GM18517 (cell line): ENCODE measurements at regions not wholly inside any gene's neighbourhood (a gene's known extent, or its start where the extent isn't known, plus 50 kb on each side); places are given as distances from the start of the nearest gene placed in this dataset.
"Not testable (repeated sequence)": the region's sequence is repeated elsewhere in the genome, so short reads cannot be mapped to it uniquely, and the experiment has no call there.

Experiments
- ATAC-seq: cut with Tn5 transposase; IDR thresholded peaks from one replicate; pipeline ENCODE4 v1.9.1; 2021; ENCODE audit warnings: mild to moderate bottlenecking, moderate library complexity; ENCODE audit not compliant: unreplicated experiment

DNA sequence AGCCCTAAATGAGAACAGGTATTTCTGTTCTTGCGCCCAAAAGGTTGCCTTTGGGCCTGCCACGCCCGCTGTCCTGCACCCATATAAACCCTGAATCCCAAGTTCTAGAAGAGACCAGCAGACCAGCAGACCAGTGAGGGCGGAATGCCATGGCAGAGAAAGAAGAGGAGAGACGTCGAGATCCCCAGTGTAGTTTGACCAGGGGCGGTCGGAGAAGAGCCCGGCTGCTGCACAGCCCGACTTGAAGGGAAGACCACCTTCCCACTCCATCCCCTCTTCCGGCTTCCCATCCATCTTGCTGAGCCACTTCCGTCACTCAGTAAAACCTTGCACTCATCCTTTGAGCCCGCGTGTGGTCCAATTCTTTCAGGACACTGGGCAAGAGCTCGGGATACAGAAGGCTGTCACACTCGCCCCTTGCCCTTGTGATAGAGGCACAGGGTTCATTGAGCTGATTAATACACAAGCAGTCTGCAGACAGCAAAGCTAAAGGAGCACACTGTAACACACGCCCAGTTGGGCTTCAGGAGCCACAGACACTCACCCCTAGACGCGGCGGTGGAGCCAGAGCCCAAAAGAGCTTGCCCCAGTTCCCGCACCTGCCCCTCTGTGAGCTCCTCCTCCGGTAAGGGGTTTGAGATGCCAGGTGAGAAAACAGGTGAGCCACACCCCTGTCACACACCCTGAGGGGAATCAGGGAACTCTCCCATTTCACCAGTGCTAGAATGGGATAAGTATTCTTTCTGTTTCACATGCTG is 230.8 kb downstream of the PCDH10 start:
- no peak for ATAC-seq

DNA sequence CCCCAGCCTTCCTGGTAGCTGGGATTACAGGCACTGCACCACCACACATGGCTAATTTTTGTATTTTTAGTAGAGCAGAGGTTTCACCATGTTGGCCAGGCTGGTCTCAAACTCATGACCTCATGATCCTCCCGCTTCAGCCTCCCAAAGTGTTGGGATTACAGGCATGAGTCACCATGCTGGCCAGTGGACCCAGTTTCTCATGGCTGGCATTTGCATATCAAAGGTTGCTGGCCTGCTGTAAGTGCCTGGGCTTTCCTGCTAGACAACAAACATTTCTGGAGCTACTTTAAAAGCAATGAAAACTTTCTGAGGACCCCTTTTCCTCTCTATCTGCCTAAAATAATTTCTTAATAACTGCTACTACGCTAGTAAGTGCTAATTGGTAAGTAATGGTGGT is 228.2 kb downstream of the PCDH10 start:
- ATAC-seq = no peak

- no peak for ATAC-seq
These were observed 223.6 kb downstream of the PCDH10 start for GRCh38 chr4:133372699-133373098.

DNA sequence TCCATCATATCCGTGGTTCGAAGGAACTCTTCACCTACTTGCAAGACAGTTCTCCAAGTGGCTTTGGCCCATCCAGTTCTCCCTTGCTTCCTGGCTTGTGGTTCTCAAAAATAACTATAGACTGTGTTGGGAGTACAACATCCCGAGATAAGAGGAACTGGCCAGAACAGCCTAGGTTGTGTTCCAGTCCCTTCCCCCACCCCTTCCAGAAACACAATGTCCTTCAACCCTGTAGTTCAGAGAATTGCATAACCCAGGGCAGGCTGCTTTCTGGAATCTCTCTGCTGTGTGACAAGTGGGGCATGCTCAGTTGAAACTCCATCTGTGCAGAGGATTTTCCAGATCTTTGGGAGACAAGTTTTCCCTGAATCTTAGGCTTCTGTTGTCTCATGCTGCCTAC is 206.5 kb downstream of the PCDH10 start:
- ATAC-seq = no peak

GRCh38 chr4:133347409-133347808 is 198.3 kb downstream of the PCDH10 start:
- no peak for ATAC-seq

- no peak for ATAC-seq
These were observed 175.4 kb downstream of the PCDH10 start for GRCh38 chr4:133324491-133324890.

GRCh38 chr4:133323670-133324069 is 174.6 kb downstream of the PCDH10 start:
- ATAC-seq = no peak

DNA sequence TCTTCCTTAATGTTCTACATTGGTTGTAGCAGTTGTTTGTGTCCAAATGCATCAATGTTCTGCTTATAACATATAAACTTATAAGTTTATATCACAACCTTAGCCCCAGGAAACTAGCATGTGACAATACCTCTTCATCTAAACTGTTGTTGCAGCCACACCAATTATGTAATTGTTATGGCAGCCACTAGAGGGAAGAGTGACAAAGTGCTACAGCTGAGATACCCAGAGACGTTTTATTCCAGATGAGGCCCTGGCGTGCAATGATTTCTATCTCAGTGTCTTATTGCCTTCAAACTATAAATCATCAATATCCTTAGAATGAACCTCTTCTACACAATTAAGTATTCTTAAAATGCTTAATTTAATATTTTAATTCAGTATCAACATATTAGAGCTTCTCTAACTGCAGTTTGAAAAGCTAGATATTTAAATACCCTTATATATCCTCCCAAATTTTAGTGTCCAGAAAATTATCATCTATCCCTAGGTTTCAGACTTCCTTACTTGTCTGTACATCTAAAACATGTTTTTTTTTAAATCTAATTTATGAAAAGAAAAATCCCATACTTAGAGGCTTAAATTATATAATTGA is 171.6 kb downstream of the PCDH10 start:
- ATAC-seq = peak; percentile 71

GRCh38 chr4:133316909-133317308 is 167.8 kb downstream of the PCDH10 start:
- no peak for ATAC-seq

DNA sequence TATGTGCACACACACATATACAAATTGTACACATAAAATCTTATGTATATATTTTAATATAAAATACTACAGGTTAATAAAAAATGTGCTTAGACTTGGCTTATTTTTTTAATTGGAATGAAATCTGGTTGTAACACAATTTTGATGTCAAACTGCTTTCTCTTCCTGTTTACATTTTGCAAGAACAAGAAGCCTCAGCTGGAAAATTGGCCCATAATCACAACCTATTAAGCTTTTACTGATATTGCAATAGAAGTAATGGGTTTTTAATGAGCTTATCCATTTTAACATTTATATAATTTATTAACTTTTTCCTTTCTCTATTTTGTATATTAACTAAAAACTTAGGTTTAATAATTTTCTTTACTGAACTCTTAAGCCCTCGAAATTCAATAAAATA is 165.9 kb downstream of the PCDH10 start:
- ATAC-seq = no peak

DNA sequence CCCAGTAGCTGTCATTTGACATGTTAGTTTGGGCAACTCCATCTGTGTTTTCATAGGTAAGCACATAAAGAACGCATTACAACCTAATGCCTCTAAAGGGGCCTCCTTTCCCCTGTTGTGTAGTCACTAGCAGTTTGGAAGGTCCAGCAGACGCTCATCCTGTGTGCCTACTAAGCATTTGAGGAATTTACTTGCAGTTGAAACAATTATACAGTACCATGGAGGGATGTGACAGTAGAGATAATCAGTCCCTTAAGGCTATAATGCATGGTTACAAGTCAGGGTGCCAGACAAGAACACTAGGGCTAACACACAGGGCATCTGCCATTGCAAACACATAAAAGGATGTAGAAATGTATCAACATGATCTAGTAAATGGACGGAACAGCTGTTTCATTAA is 138.3 kb downstream of the PCDH10 start:
- no peak for ATAC-seq

DNA sequence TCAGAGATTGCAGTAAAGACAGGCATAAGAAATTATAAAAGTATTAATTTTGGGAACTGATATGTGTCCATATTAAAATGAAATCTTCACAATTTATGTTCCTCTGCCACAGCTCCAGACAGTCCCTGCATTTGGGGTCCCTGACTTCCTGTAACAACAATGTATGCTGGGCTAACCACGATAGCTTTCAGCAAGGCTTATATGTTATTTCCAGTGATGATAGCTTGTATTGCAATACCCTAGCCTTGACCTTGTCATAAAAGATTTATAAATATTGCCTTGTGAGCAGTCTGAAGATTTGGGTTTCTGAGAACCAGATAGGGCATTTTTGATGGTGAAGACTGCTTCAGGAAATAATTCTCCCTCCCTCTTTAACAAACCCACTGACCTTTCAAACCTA is 129.5 kb downstream of the PCDH10 start:
- ATAC-seq = no peak

- ATAC-seq = not testable (repeated sequence)
These were observed 128.8 kb downstream of the PCDH10 start for GRCh38 chr4:133277940-133278339.

DNA sequence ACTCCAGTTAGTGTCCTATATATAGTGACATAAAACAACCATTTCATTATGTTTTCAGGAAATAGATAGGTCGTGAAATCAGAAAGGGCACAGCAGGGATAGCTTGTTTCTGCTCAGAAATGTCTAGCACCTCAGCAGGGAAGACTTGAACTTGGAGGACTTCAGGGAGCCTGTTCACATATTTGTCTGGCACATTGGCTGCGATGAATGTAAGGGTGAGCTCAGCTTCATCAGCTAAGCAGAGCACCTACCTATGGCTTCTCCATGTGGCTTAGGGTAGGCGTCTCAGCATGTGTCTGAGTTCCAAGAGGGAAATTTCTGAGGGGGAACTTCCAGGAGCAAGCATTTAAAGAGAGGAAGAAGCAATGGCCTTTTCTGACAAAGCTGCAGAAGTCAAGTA is 126.2 kb downstream of the PCDH10 start:
- ATAC-seq = no peak

- ATAC-seq = no peak
These were observed 124.3 kb downstream of the PCDH10 start for GRCh38 chr4:133273401-133273800.

DNA sequence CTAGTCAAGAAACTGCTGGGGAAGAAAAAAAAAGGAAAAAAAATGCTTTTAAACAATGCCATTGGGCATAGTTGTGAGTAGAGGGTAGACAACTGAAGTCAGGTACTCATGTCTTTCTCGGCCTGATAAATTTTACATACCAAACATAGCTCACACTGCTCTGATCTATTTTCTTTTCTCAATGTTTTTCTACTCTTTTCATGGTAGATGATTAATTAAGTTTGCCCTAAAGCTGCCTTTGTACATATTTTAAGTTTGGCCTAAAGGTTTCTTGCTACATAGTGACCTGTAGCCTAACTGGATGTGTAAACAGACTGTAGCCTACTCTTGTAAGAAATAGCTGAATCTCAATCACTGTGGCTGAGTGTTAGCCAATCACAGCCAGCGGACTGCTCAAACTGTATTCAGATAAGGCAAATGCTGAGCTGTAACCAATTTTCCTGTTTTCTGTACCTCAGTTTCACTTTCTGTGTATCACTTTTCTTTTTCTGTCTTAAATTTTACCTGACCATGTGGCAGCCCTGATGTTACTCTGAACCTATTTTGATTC is 121.0 kb downstream of the PCDH10 start:
- no peak for ATAC-seq

DNA sequence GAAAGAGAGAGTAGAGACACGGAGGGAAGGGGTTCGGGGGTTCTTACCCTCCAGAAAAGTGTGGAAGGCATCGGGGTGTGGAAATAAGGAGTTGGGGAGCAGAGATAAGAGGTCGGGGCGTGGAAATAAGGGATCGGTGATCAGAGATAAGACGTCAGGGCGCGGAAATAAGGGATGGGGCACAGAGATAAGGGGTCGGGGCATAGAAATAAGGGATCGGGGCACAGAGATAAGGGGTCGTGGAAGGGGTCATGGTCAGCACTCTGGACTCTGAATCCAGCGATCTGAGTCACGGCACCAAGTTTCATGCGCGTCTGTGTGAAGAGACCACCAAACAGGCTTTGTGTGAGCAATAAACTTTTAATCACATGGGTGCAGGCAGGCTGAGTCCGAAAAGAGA is 119.1 kb downstream of the PCDH10 start:
- ATAC-seq = no peak

DNA sequence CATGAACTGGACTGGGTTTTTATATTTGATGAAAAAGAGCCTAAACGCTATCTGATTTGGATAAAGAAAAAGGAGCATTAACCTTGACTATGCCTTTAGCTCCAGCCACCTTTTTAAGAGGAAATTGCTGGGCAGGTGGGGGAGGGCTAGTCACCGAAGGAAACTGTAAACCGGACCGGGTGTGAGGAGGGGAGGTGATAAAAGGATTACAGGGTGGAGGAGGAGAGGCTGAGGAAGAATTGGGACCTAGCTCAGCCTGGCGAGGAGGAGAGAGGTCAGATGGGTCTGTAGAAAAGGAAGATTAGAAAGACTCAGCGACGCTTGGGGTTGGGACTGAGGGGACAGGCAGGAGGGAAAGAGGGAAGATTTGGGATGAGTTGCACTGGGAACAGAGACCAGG is 118.4 kb downstream of the PCDH10 start:
- not testable (repeated sequence) for ATAC-seq

DNA sequence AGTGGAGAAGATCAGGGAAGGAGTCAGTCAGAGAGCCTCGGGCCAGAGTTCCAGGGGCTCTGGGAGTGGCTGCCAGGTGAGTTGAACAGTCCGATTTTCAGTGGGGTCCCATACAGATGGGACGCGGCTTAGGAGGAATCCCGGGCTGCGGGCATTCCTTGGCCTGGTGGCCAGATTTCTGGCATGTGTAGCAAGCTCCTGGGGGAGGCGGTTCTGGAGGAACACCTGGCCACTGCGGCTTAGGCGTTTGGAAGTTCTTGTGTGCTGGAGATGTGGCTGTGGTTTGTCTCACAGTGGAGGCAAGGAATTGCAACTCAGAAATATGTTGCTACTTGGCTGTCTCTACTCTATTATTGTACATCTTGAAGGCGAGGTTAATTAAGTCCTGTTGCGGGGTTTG is 117.9 kb downstream of the PCDH10 start:
- ATAC-seq = not testable (repeated sequence)

DNA sequence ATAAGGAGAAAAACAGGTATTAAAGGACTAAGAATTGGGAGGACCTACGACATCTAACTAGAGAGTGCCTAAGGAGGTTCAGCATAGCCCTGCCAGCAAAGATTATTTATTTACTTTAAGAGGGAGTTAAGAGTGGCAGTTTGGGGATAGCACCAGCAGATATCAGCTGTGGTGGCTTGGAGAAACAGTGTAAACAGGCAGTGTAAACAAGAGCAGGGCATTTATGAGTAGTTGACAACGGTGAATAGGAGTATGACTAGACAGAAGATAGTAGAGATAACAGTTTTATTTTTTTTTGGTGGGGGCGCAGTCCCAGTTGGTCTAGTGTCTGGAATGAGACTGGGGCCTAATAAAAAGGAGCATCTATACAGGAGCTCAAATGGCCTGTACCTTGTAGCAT is 115.2 kb downstream of the PCDH10 start:
- ATAC-seq = not testable (repeated sequence)

DNA sequence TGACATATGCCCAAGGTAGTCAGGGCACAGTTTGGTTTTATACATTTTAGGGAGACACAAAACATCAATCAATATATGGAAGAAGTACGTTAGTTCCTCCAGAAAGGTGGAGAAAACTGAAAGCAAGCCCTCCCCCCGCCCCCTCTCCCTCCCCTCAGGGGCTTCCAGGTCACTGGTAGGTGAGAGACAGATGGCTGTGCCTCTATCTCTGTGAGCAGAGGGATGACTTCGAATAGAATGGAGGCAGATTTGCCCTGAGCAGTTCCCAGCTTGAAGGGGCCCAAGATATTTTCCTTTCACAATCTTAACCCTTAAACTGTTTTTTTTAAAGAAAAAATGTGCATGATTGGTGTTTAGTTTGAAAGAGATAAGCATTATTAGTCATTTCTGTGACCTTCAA is 114.0 kb downstream of the PCDH10 start:
- no peak for ATAC-seq

DNA sequence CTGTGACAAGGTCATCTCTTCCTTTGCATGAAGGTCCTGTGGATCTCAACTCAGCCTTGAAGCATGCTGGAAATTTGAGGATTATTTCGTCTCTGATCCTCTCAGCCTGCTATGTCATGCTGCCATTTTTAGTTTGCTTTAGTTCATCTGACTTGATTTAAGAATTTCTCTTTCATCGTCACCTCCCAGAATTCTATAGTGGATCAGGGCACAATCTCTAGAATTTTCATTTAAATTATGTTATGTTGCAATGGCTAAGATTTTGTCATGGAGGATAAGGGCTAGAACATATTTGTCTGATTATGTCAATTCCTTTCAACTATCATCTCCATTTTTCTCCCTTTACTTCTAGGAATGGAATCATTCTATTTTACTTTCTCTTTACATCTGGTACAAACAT is 98.8 kb downstream of the PCDH10 start:
- no peak for ATAC-seq
